Fibroblast of lung (primary cell): ENCODE measurements at regions not wholly inside any gene's neighbourhood (a gene's known extent, or its start where the extent isn't known, plus 50 kb on each side); places are given as distances from the start of the nearest gene placed in this dataset.

Experiments used
- DNase-seq, 2 donors: peaks; one replicate each; pipeline versions ENCODE4 v3.0.0 to v3.0.0-alpha.2; 2010; ENCODE audit warnings: low read depth in 2 of 2
- H2AFZ ChIP-seq: 2 replicates; pipeline ENCODE4 v1.5.1; 2012; ENCODE audit warnings: low read length, control low read depth, inconsistent platforms
- H3K27ac ChIP-seq: 2 replicates; pipeline ENCODE4 v1.5.1; 2011; ENCODE audit warnings: low read length, control low read depth; ENCODE audit not compliant: insufficient read depth
- H3K27me3 ChIP-seq: 2 replicates; pipeline ENCODE4 v1.5.1; 2011; ENCODE audit warnings: mild to moderate bottlenecking, low read length; ENCODE audit not compliant: control insufficient read depth, insufficient read depth
- H3K36me3 ChIP-seq: 2 replicates; pipeline ENCODE4 v1.5.1; 2011; ENCODE audit warnings: low read length; ENCODE audit not compliant: control insufficient read depth, insufficient read depth
- H3K4me1 ChIP-seq: 2 replicates; pipeline ENCODE4 v1.5.1; 2011; ENCODE audit warnings: low read length; ENCODE audit not compliant: control insufficient read depth, insufficient read depth; ENCODE audit errors: extremely low read depth
- H3K4me2 ChIP-seq: 2 replicates; pipeline ENCODE4 v1.5.1; 2011; ENCODE audit warnings: low read length, control low read depth; ENCODE audit not compliant: insufficient read depth; ENCODE audit errors: extremely low read depth
- H3K4me3 ChIP-seq, 4 experiments: fragments of 200-600 bp in 1 of 4; sonication (generic) in 1 of 4; replicated peaks in 1 of 4; 2 replicates each; pipeline ENCODE4 v1.5.1; 2011 to 2016; ENCODE audit warnings: low read length in 4 of 4, low read depth in 3 of 4, mild to moderate bottlenecking in 3 of 4, control low read depth in 2 of 4, inconsistent platforms in 1 of 4, mixed read lengths in 1 of 4; ENCODE audit not compliant: insufficient read depth in 1 of 4; ENCODE audit errors: control extremely low read depth in 1 of 4
- H3K79me2 ChIP-seq: 2 replicates; pipeline ENCODE4 v1.5.1; 2012; ENCODE audit warnings: mild to moderate bottlenecking, low read length, inconsistent platforms; ENCODE audit not compliant: control insufficient read depth, insufficient read depth
- H3K9ac ChIP-seq: 2 replicates; pipeline ENCODE4 v1.5.1; 2011; ENCODE audit warnings: mild to moderate bottlenecking, low read length, control low read depth; ENCODE audit not compliant: insufficient read depth
- H3K9me3 ChIP-seq: 2 replicates; pipeline ENCODE4 v1.5.1; 2012; ENCODE audit warnings: low read depth, low read length; ENCODE audit not compliant: control insufficient read depth, insufficient read depth
- H4K20me1 ChIP-seq: 2 replicates; pipeline ENCODE4 v1.5.1; 2011; ENCODE audit warnings: low read length; ENCODE audit not compliant: control insufficient read depth, insufficient read depth; ENCODE audit errors: extremely low read depth
- EZH2 ChIP-seq: IDR thresholded peaks from 2 replicates; pipeline ENCODE4 v1.5.1; 2012; ENCODE audit warnings: low read length, control low read depth, mild to moderate bottlenecking; ENCODE audit errors: missing control alignments
- TF ChIP-seq, protein P1 (sequence below), 2 donors: IDR thresholded peaks in 1 of 2; conservative IDR thresholded peaks in 1 of 2; 1 replicate in 1 of 2; 2 replicates in 1 of 2; pipeline ENCODE4 v1.5.1; 2011 to 2012; ENCODE audit warnings: low read length in 2 of 2, control low read depth in 1 of 2, inconsistent platforms in 1 of 2, low read depth in 1 of 2, mild to moderate bottlenecking in 1 of 2

DNA sequence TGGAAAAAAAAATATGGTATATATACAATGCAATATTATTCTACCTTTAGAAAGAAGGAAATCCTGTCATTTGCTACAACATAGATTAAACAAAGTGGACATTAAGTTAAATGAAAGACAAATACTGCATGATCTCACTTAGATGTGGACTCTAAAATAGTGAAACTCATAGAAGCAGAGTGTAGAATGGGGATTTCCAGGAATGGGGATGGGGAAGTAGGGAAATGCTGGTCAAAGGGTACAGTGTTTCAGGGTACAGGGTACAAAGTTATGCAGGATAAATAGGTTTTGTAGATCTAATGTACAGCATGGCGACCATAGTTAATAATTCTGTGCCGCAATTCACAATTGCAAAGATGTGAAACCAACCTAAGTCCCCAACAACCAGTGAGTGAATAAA is 385.5 kb downstream of the SFMBT2 start:
- no peaks in the 10 kb centered on the region for H3K4me1 ChIP-seq
- H3K9me3 ChIP-seq, result no peaks in the 10 kb centered on the region
- TF ChIP-seq EZH2, result no peak
- TF ChIP-seq, protein P1, sequence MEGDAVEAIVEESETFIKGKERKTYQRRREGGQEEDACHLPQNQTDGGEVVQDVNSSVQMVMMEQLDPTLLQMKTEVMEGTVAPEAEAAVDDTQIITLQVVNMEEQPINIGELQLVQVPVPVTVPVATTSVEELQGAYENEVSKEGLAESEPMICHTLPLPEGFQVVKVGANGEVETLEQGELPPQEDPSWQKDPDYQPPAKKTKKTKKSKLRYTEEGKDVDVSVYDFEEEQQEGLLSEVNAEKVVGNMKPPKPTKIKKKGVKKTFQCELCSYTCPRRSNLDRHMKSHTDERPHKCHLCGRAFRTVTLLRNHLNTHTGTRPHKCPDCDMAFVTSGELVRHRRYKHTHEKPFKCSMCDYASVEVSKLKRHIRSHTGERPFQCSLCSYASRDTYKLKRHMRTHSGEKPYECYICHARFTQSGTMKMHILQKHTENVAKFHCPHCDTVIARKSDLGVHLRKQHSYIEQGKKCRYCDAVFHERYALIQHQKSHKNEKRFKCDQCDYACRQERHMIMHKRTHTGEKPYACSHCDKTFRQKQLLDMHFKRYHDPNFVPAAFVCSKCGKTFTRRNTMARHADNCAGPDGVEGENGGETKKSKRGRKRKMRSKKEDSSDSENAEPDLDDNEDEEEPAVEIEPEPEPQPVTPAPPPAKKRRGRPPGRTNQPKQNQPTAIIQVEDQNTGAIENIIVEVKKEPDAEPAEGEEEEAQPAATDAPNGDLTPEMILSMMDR (conservative IDR thresholded peaks at IDR 0.05 in 1 of 2, IDR thresholded peaks at IDR 0.05 in 1 of 2; ENCODE audit: low read depth in 1 of 2, low read length in 2 of 2), result no peak
- no peak overlapping the region for H2AFZ ChIP-seq
- H3K27ac ChIP-seq, result no peak overlapping the region
- no peak for DNase-seq
- no peaks in the 10 kb centered on the region for H3K36me3 ChIP-seq
- H3K9ac ChIP-seq, result no peak overlapping the region
- H4K20me1 ChIP-seq, result no peaks in the 10 kb centered on the region
- H3K4me3 ChIP-seq, result no peak overlapping the region
- H3K27me3 ChIP-seq, result no peaks in the 10 kb centered on the region
- H3K79me2 ChIP-seq, result no peaks in the 10 kb centered on the region
- H3K4me2 ChIP-seq, result no peak overlapping the region

DNA sequence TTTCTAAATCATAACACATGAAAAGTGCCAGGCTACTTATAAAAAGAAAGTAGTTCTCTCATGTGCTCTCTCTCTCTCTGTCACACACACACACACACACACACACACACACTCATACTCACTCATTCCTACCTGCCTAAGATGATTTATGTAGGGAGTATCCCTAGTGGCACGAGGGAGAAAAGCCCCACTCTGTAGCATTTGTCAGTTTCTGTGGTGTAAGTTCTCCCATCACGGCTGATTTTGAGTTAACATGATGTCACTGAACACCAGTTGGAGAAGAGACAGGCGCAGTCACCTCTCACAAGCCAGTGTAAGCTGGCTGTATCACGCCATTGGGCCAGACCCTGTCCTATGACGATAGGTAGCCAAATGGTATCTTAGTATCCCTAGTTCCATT is 395.4 kb downstream of the SFMBT2 start:
- TF ChIP-seq EZH2, result no peak
- TF ChIP-seq, protein P1 (conservative IDR thresholded peaks at IDR 0.05 in 1 of 2, IDR thresholded peaks at IDR 0.05 in 1 of 2; ENCODE audit: low read depth in 1 of 2, low read length in 2 of 2), result no peak
- Histone ChIP-seq H3K36me3 (no peaks in the 10 kb centered on the region), H3K27me3 (no peaks in the 10 kb centered on the region), H3K79me2 (no peaks in the 10 kb centered on the region), H3K4me2 (no peak overlapping the region), H3K9ac (no peak overlapping the region), H2AFZ (no peak overlapping the region), H3K27ac (no peak overlapping the region), H3K4me3 (no peak overlapping the region), H3K4me1 (no peaks in the 10 kb centered on the region), H4K20me1 (no peaks in the 10 kb centered on the region), H3K9me3 (no peaks in the 10 kb centered on the region)
- no peak for DNase-seq

DNA sequence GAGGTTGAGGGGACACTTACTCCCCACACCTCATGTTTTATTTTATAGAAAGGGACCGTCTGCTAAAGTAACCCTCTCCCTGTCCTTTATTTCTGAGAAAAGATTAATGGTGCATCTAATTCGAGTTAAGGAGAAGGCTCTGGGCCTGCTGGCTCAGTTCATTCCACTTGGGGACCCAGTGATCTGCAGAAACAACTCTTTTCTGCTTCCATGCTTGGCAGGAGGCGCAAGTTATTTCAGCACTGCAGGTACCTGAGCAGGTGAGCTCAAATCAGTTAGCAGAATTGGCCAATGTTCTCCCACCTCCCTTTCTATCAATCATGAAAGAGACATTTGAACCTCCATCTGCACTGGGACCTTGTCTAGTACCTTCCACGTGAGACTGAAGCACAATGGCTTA is 396.1 kb downstream of the SFMBT2 start:
- H3K9ac ChIP-seq, result no peak overlapping the region
- DNase-seq, result no peak

More for the DNA sequence above, 396.1 kb downstream of the SFMBT2 start:
- Histone ChIP-seq H3K27me3 (no peaks in the 10 kb centered on the region), H3K4me1 (no peaks in the 10 kb centered on the region), H2AFZ (no peak overlapping the region), H3K27ac (no peak overlapping the region), H3K9me3 (no peaks in the 10 kb centered on the region), H3K79me2 (no peaks in the 10 kb centered on the region), H3K36me3 (no peaks in the 10 kb centered on the region), H4K20me1 (no peaks in the 10 kb centered on the region), H3K4me2 (no peak overlapping the region), H3K4me3 (no peak overlapping the region)
- TF ChIP-seq, protein P1 (conservative IDR thresholded peaks at IDR 0.05 in 1 of 2, IDR thresholded peaks at IDR 0.05 in 1 of 2; ENCODE audit: low read depth in 1 of 2, low read length in 2 of 2), result no peak
- no peak for TF ChIP-seq EZH2
